Naive thymus-derived CD8-positive, alpha-beta T cell (primary cell): ENCODE measurements at regions not wholly inside any gene's neighbourhood (a gene's known extent, or its start where the extent isn't known, plus 50 kb on each side); places are given as distances from the start of the nearest gene placed in this dataset.
A peak's percentile ranks its signal among the peaks of the same experiment; 100 is the strongest.

ENCODE experiments used
- ATAC-seq, 2 donors: fragments of 150-1000 bp; cut with Tn5 transposase in 1 of 2; sonication (Bioruptor Pico), chemical (Tn5 transposase) in 1 of 2; 1 replicate in 1 of 2; 2 replicates in 1 of 2; pipeline ENCODE4 v1.10.0; 2021; ENCODE audit warnings: mild to moderate bottlenecking in 2 of 2, moderate library complexity in 2 of 2
- POLR2A ChIA-PET: fragments of 350-600 bp; sonication (Branson Sonifier 250); formaldehyde crosslinking; loops from one replicate; lab custom pipeline; 2021; ENCODE audit warnings: antibody characterized with exemption; lab: Charles Lee
- DNase-seq, 10 donors: peaks; one replicate each; pipeline versions ENCODE4 v3.0.0 to v3.0.0-alpha.2; 2020 to 2022
- H3K27ac Mint-ChIP-seq, 10 donors: one replicate each; pipeline ENCODE4 v1.8.0; 2020 to 2022; ENCODE audit warnings: mild to moderate bottlenecking in 10 of 10, mixed read lengths in 10 of 10, moderate library complexity in 4 of 10, inconsistent platforms in 1 of 10
- H3K27me3 Mint-ChIP-seq, 5 donors: one replicate each; pipeline ENCODE4 v1.8.0; 2021 to 2022; ENCODE audit warnings: mixed read lengths in 5 of 5
- H3K36me3 Mint-ChIP-seq, 3 donors: one replicate each; pipeline ENCODE4 v1.8.0; 2020 to 2022; ENCODE audit warnings: mixed read lengths in 3 of 3, mild to moderate bottlenecking in 2 of 3, inconsistent platforms in 1 of 3
- H3K4me1 Mint-ChIP-seq, 4 donors: one replicate each; pipeline ENCODE4 v1.8.0; 2021 to 2022; ENCODE audit warnings: mixed read lengths in 4 of 4
- H3K4me3 Mint-ChIP-seq, 10 donors: one replicate each; pipeline ENCODE4 v1.8.0; 2020 to 2022; ENCODE audit warnings: mild to moderate bottlenecking in 10 of 10, mixed read lengths in 10 of 10, moderate library complexity in 6 of 10, inconsistent platforms in 1 of 10
- H3K9me3 Mint-ChIP-seq, 9 donors: one replicate each; pipeline ENCODE4 v1.8.0; 2020 to 2022; ENCODE audit warnings: mixed read lengths in 9 of 9, mild to moderate bottlenecking in 3 of 9, inconsistent platforms in 1 of 9, moderate library complexity in 1 of 9

DNA sequence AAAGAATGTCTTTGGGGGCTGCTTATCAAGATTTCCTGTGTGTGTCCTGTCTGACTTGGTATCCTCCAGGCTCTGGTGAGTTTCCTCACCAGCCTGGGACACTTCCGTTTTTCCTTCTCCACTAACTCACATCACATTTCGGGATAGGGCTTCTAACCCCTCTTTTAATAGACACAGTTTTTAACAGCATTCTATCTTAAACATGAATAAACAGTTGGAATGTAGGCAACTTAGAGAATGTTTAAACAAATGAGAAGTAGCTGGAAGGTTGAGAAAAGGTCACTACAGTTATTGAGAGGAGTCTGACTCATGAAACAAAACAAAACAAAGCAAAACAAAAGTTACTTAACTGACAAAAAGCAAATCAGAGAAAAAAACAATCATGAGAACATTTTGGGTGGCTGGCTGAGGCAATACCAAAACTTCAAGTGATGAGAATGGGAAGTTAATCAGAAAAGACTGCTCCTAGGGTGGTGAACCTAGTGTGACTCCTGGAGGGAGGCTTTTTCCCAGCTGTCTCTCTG is 64.7 kb upstream of the CTSC start:
- no peak overlapping the region for H3K27ac Mint-ChIP-seq
- no peaks in the 10 kb centered on the region for H3K36me3 Mint-ChIP-seq
- DNase-seq, result no peak
- H3K4me1 Mint-ChIP-seq, result peaks cover 2 to 14% (median 5%) of the 10 kb centered on the region in 4 donors
- H3K27me3 Mint-ChIP-seq, result no peaks in the 10 kb centered on the region
- H3K9me3 Mint-ChIP-seq, result peaks cover 0 to 1% (median 0%) of the 10 kb centered on the region in 9 donors
- POLR2A ChIA-PET, result no interaction called here
- H3K4me3 Mint-ChIP-seq, result no peak overlapping the region
- no peak for ATAC-seq

DNA sequence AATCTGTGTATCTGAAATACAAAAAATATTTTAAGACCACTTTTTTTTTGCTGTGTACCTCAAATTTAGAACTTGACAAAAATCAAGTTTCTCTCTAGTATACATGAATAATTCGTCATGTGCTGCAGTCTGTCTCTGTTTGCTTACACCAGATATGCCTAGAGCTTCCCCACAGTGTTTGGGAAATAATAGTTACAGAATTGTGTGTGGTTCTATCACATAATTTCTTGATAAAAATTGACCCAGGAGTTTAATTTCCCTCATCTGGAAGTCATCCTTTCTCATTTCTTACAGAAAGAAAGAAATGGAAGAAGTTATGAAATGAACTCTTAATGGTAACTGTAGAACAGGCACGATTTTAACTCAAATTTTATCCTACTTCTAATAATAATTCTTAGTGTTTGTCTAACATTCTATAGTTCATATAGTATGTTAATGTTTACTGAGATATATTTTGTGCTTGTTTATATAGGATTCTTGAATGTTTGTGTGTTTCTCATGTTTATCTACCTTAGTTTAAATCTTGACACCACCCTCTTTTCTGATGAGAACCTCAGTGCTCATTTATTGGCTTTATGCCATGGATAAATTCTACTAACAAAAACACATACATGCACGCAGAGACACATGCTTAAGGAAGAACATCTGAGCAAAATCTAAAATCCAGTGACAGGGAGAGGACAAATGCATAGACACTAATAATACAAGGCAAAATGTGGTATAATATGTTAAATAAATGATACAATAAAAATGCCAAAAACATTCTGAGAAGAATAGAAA is 61.4 kb upstream of the CTSC start:
- H3K9me3 Mint-ChIP-seq, result peaks cover 0 to 2% (median 0%) of the 10 kb centered on the region in 9 donors
- H3K27ac Mint-ChIP-seq, result no peak overlapping the region
- no peak overlapping the region for H3K4me3 Mint-ChIP-seq
- no peak for DNase-seq
- H3K27me3 Mint-ChIP-seq, result no peaks in the 10 kb centered on the region
- no peak for ATAC-seq
- H3K4me1 Mint-ChIP-seq, result peaks cover 0 to 5% (median 0%) of the 10 kb centered on the region in 4 donors
- peaks cover 0 to 2% (median 0%) of the 10 kb centered on the region in 3 donors for H3K36me3 Mint-ChIP-seq
- POLR2A ChIA-PET, result no interaction called here

GRCh38 chr11:88398372-88398771 is 60.8 kb upstream of the CTSC start:
- H3K4me1 Mint-ChIP-seq, result peaks cover 0 to 5% (median 0%) of the 10 kb centered on the region in 4 donors
- H3K36me3 Mint-ChIP-seq, result peaks cover 0 to 2% (median 0%) of the 10 kb centered on the region in 3 donors
- ATAC-seq, result no peak

GRCh38 chr11:88390254-88390653 is 52.7 kb upstream of the CTSC start:
- no peak for ATAC-seq
- no peaks in the 10 kb centered on the region for H3K4me1 Mint-ChIP-seq
- POLR2A ChIA-PET, result no interaction called here
- peaks cover 0 to 5% (median 0%) of the 10 kb centered on the region in 9 donors for H3K9me3 Mint-ChIP-seq
- H3K27me3 Mint-ChIP-seq, result no peaks in the 10 kb centered on the region
- no peak for DNase-seq
- no peak overlapping the region for H3K4me3 Mint-ChIP-seq
- H3K27ac Mint-ChIP-seq, result peak overlapping the region in 1 of 10 donors; percentile 50
- peaks cover 0 to 15% (median 13%) of the 10 kb centered on the region in 3 donors for H3K36me3 Mint-ChIP-seq

More at GRCh38 chr11:88398372-88398771, 60.8 kb upstream of the CTSC start:
- H3K27me3 Mint-ChIP-seq, result no peaks in the 10 kb centered on the region
- DNase-seq, result no peak
- H3K27ac Mint-ChIP-seq, result no peak overlapping the region
- H3K9me3 Mint-ChIP-seq, result peaks cover 0 to 2% (median 0%) of the 10 kb centered on the region in 9 donors
- no peak overlapping the region for H3K4me3 Mint-ChIP-seq
- POLR2A ChIA-PET, result no interaction called here

DNA sequence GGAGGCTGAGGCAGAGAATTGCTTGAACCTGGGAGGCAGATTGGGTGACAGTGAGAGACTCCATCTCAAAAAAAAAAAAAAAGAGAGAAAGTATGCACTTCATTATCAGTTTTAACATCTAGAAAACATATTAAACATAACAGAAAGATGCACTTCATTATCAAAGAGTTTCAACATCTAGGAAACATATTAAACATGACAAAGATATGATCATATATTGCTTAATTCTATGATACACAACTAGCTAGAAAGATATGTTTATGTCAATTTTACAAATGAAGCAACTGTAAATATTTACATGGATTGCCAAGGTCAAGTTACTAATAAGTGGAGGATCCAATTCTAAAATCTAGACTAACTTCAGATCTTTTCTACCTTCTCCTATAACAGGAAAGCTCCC is 50.4 kb upstream of the CTSC start:
- POLR2A ChIA-PET, result no interaction called here
- H3K4me3 Mint-ChIP-seq, result no peak overlapping the region
- no peaks in the 10 kb centered on the region for H3K27me3 Mint-ChIP-seq
- H3K36me3 Mint-ChIP-seq, result peaks cover 0 to 15% (median 13%) of the 10 kb centered on the region in 3 donors
- no peak overlapping the region for H3K27ac Mint-ChIP-seq
- H3K9me3 Mint-ChIP-seq, result peaks cover 0 to 5% (median 0%) of the 10 kb centered on the region in 9 donors
- no peak for ATAC-seq
- H3K4me1 Mint-ChIP-seq, result no peaks in the 10 kb centered on the region
- no peak for DNase-seq
